Glutamatergic neuron (in vitro differentiated cells): ENCODE measurements at regions not wholly inside any gene's neighbourhood (a gene's known extent, or its start where the extent isn't known, plus 50 kb on each side); places are given as distances from the start of the nearest gene placed in this dataset.

ENCODE experiments used
- DNase-seq: peaks from one replicate; pipeline ENCODE4 v3.0.0; 2022
- H3K27ac Mint-ChIP-seq: one replicate; pipeline ENCODE4 v1.8.0; 2020; ENCODE audit warnings: mild to moderate bottlenecking, mixed read lengths, inconsistent platforms; ENCODE audit not compliant: unreplicated experiment
- H3K27me3 Mint-ChIP-seq: one replicate; pipeline ENCODE4 v1.8.0; 2020; ENCODE audit warnings: mild to moderate bottlenecking, moderate library complexity, mixed read lengths, inconsistent platforms; ENCODE audit not compliant: unreplicated experiment
- H3K36me3 Mint-ChIP-seq: one replicate; pipeline ENCODE4 v1.8.0; 2020; ENCODE audit warnings: mild to moderate bottlenecking, mixed read lengths, inconsistent platforms; ENCODE audit not compliant: unreplicated experiment
- H3K4me1 Mint-ChIP-seq: one replicate; pipeline ENCODE4 v1.8.0; 2020; ENCODE audit warnings: mild to moderate bottlenecking, low read depth, mixed read lengths, inconsistent platforms; ENCODE audit not compliant: unreplicated experiment
- H3K4me3 Mint-ChIP-seq: one replicate; pipeline ENCODE4 v1.8.0; 2020; ENCODE audit warnings: mild to moderate bottlenecking, mixed read lengths, inconsistent platforms; ENCODE audit not compliant: unreplicated experiment
- H3K9me3 Mint-ChIP-seq: one replicate; pipeline ENCODE4 v1.8.0; 2020; ENCODE audit warnings: mild to moderate bottlenecking, moderate library complexity, mixed read lengths, inconsistent platforms; ENCODE audit not compliant: unreplicated experiment
- CTCF ChIP-seq: fragments of 200-600 bp; sonication (generic); IDR thresholded peaks from one replicate; pipeline ENCODE4 v1.5.0; 2021; ENCODE audit not compliant: partially characterized antibody, unreplicated experiment

- H3K36me3 Mint-ChIP-seq, result no peaks in the 10 kb centered on the region
- TF ChIP-seq CTCF, result no peak
- no peak overlapping the region for H3K4me3 Mint-ChIP-seq
- no peaks in the 10 kb centered on the region for H3K9me3 Mint-ChIP-seq
- DNase-seq, result no peak
- no peak overlapping the region for H3K27ac Mint-ChIP-seq
- no peaks in the 10 kb centered on the region for H3K4me1 Mint-ChIP-seq
- no peaks in the 10 kb centered on the region for H3K27me3 Mint-ChIP-seq
Measured at GRCh38 chr14:25120261-25120660, 70.3 kb upstream of the STXBP6 start.

GRCh38 chr14:25118671-25119070 lies 68.7 kb upstream of the STXBP6 start:
- H3K9me3 Mint-ChIP-seq, result no peaks in the 10 kb centered on the region
- no peak for TF ChIP-seq CTCF
- H3K4me1 Mint-ChIP-seq, result no peaks in the 10 kb centered on the region
- no peaks in the 10 kb centered on the region for H3K27me3 Mint-ChIP-seq
- H3K27ac Mint-ChIP-seq, result no peak overlapping the region
- no peak overlapping the region for H3K4me3 Mint-ChIP-seq
- H3K36me3 Mint-ChIP-seq, result no peaks in the 10 kb centered on the region
- no peak for DNase-seq

GRCh38 chr14:25117342-25117741 lies 67.4 kb upstream of the STXBP6 start:
- no peak overlapping the region for H3K27ac Mint-ChIP-seq
- no peaks in the 10 kb centered on the region for H3K36me3 Mint-ChIP-seq
- DNase-seq, result no peak
- no peaks in the 10 kb centered on the region for H3K4me1 Mint-ChIP-seq
- TF ChIP-seq CTCF, result no peak
- no peaks in the 10 kb centered on the region for H3K27me3 Mint-ChIP-seq
- H3K9me3 Mint-ChIP-seq, result no peaks in the 10 kb centered on the region
- no peak overlapping the region for H3K4me3 Mint-ChIP-seq

- Mint-ChIP-seq H3K27ac (no peak overlapping the region), H3K4me1 (no peaks in the 10 kb centered on the region), H3K9me3 (no peaks in the 10 kb centered on the region), H3K36me3 (no peaks in the 10 kb centered on the region), H3K27me3 (no peaks in the 10 kb centered on the region), H3K4me3 (no peak overlapping the region)
- no peak for DNase-seq
- no peak for TF ChIP-seq CTCF
Measured at GRCh38 chr14:25116607-25117006, 66.7 kb upstream of the STXBP6 start.

- H3K4me3 Mint-ChIP-seq, result no peak overlapping the region
- H3K27me3 Mint-ChIP-seq, result no peaks in the 10 kb centered on the region
- no peaks in the 10 kb centered on the region for H3K9me3 Mint-ChIP-seq
- no peak overlapping the region for H3K27ac Mint-ChIP-seq
- H3K36me3 Mint-ChIP-seq, result no peaks in the 10 kb centered on the region
- H3K4me1 Mint-ChIP-seq, result no peaks in the 10 kb centered on the region
- no peak for TF ChIP-seq CTCF
- no peak for DNase-seq
Measured at GRCh38 chr14:25113394-25113793, 63.4 kb upstream of the STXBP6 start.
